ENCODE measurements at regions not wholly inside any gene's neighbourhood (a gene's known extent, or its start where the extent isn't known, plus 50 kb on each side); places are given as distances from the start of the nearest gene placed in this dataset.

GRCh38 chr1:72620453-72620852 is 338.1 kb upstream of the NEGR1 start:
- Histone ChIP-seq H3K4me3 (ENCODE audit: insufficient read depth, low read length, poor library complexity, severe bottlenecking) (no peak overlapping the region), H3K9me3 (ENCODE audit: insufficient read depth, low read length) (no peaks in the 10 kb centered on the region), H3K36me3 (ENCODE audit: low read length) (no peaks in the 10 kb centered on the region), H3F3A (ENCODE audit: insufficient read depth) (no peaks in the 10 kb centered on the region), H2AFZ (ENCODE audit: low read depth, low read length, severe bottlenecking) (no peak overlapping the region), H4K20me1 (ENCODE audit: low read depth, low read length) (no peaks in the 10 kb centered on the region), H3K9ac (ENCODE audit: low read length) (no peak overlapping the region), H3K9me2 (replicated peaks; ENCODE audit: insufficient read depth, low read length) (no peaks in the 10 kb centered on the region), H3K27ac (ENCODE audit: low read depth, low read length) (no peak overlapping the region), H3K4me2 (ENCODE audit: low read depth, low read length, poor library complexity, severe bottlenecking) (no peak overlapping the region), H3K79me2 (ENCODE audit: insufficient read depth, low read length) (no peaks in the 10 kb centered on the region), H3K27me3 (ENCODE audit: low read length) (no peaks in the 10 kb centered on the region)
- TF ChIP-seq, protein P1, sequence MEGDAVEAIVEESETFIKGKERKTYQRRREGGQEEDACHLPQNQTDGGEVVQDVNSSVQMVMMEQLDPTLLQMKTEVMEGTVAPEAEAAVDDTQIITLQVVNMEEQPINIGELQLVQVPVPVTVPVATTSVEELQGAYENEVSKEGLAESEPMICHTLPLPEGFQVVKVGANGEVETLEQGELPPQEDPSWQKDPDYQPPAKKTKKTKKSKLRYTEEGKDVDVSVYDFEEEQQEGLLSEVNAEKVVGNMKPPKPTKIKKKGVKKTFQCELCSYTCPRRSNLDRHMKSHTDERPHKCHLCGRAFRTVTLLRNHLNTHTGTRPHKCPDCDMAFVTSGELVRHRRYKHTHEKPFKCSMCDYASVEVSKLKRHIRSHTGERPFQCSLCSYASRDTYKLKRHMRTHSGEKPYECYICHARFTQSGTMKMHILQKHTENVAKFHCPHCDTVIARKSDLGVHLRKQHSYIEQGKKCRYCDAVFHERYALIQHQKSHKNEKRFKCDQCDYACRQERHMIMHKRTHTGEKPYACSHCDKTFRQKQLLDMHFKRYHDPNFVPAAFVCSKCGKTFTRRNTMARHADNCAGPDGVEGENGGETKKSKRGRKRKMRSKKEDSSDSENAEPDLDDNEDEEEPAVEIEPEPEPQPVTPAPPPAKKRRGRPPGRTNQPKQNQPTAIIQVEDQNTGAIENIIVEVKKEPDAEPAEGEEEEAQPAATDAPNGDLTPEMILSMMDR (IDR thresholded peaks at IDR 0.05; ENCODE audit: insufficient read depth, low read length, poor library complexity, severe bottlenecking), result no peak
- TF ChIP-seq EZH2phosphoT487 (conservative IDR thresholded peaks at IDR 0.05; ENCODE audit: low read length), result no peak

- Histone ChIP-seq H3K36me3 (ENCODE audit: low read length) (no peaks in the 10 kb centered on the region), H2AFZ (ENCODE audit: low read depth, low read length, severe bottlenecking) (no peak overlapping the region), H3K27ac (ENCODE audit: low read depth, low read length) (no peak overlapping the region), H3K9me3 (ENCODE audit: insufficient read depth, low read length) (no peaks in the 10 kb centered on the region), H4K20me1 (ENCODE audit: low read depth, low read length) (no peaks in the 10 kb centered on the region), H3K9me2 (replicated peaks; ENCODE audit: insufficient read depth, low read length) (no peaks in the 10 kb centered on the region), H3K27me3 (ENCODE audit: low read length) (no peaks in the 10 kb centered on the region), H3F3A (ENCODE audit: insufficient read depth) (no peaks in the 10 kb centered on the region), H3K9ac (ENCODE audit: low read length) (no peak overlapping the region), H3K4me2 (ENCODE audit: low read depth, low read length, poor library complexity, severe bottlenecking) (no peak overlapping the region), H3K79me2 (ENCODE audit: insufficient read depth, low read length) (no peaks in the 10 kb centered on the region), H3K4me3 (ENCODE audit: insufficient read depth, low read length, poor library complexity, severe bottlenecking) (no peak overlapping the region)
- TF ChIP-seq, protein P1 (IDR thresholded peaks at IDR 0.05; ENCODE audit: insufficient read depth, low read length, poor library complexity, severe bottlenecking), result no peak
- TF ChIP-seq EZH2phosphoT487 (conservative IDR thresholded peaks at IDR 0.05; ENCODE audit: low read length), result no peak
Observed at GRCh38 chr1:72606216-72606810, 324.0 kb upstream of the NEGR1 start.

DNA sequence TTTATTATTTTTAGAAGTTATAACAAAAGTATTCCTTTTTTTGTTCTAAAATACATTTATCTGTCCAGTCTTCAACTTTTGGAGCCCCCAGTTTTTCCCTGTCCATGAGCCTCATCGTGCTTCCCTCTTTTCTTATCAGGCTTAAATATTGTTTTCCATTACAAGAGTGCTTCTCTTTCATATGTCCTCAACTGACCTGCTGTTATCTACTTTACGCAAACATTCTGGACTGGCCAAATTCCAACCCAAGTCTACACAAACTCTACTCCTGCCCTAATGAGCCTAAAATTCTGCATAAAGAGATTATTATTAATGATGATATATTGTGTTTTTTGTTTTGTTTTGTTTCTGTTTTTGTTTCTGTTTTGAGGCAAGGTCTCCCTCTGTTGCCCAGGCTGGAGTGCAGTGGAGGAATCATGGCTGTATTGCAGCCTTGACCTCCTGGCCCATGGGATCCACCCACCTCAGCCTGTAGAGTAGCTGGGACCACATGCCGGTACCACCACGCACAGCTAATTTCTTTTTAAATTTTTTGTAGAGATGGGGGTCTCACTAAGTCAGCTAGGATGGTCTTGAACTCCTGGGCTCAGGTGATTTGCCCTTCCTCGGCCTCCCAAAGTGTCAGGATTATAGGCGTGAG is 318.8 kb upstream of the NEGR1 start:
- no peak for TF ChIP-seq EZH2phosphoT487 (conservative IDR thresholded peaks at IDR 0.05; ENCODE audit: low read length)
- TF ChIP-seq, protein P1 (IDR thresholded peaks at IDR 0.05; ENCODE audit: insufficient read depth, low read length, poor library complexity, severe bottlenecking), result no peak
- Histone ChIP-seq H3K79me2 (ENCODE audit: insufficient read depth, low read length) (no peaks in the 10 kb centered on the region), H3K4me2 (ENCODE audit: low read depth, low read length, poor library complexity, severe bottlenecking) (no peak overlapping the region), H3K9me3 (ENCODE audit: insufficient read depth, low read length) (no peaks in the 10 kb centered on the region), H3K27me3 (ENCODE audit: low read length) (no peaks in the 10 kb centered on the region), H3K36me3 (ENCODE audit: low read length) (no peaks in the 10 kb centered on the region), H2AFZ (ENCODE audit: low read depth, low read length, severe bottlenecking) (no peak overlapping the region), H3K4me3 (ENCODE audit: insufficient read depth, low read length, poor library complexity, severe bottlenecking) (no peak overlapping the region), H3K9ac (ENCODE audit: low read length) (no peak overlapping the region), H3K27ac (ENCODE audit: low read depth, low read length) (no peak overlapping the region), H3K9me2 (replicated peaks; ENCODE audit: insufficient read depth, low read length) (no peaks in the 10 kb centered on the region), H3F3A (ENCODE audit: insufficient read depth) (no peaks in the 10 kb centered on the region), H4K20me1 (ENCODE audit: low read depth, low read length) (no peaks in the 10 kb centered on the region)
